ENCODE measurements at regions not wholly inside any gene's neighbourhood (a gene's known extent, or its start where the extent isn't known, plus 50 kb on each side); places are given as distances from the start of the nearest gene placed in this dataset.
A peak's percentile ranks its signal among the peaks of the same experiment; 100 is the strongest.

GRCh38 chr1:101086783-101087182, 61.2 kb upstream of the DPH5 start:
- DNase-seq (ENCODE audit: low spot score) = peak; percentile 76

- peak; percentile 66 for DNase-seq (ENCODE audit: low spot score)
Observed at GRCh38 chr1:101081496-101082488, 56.2 kb upstream of the DPH5 start.

GRCh38 chr1:101080859-101081258, 55.3 kb upstream of the DPH5 start:
- no peak for DNase-seq (ENCODE audit: low spot score)

GRCh38 chr1:101079341-101079740, 53.8 kb upstream of the DPH5 start:
- DNase-seq (ENCODE audit: low spot score) = no peak

- DNase-seq (ENCODE audit: low spot score) = no peak
Observed at GRCh38 chr1:101077849-101078248, 52.3 kb upstream of the DPH5 start.

DNA sequence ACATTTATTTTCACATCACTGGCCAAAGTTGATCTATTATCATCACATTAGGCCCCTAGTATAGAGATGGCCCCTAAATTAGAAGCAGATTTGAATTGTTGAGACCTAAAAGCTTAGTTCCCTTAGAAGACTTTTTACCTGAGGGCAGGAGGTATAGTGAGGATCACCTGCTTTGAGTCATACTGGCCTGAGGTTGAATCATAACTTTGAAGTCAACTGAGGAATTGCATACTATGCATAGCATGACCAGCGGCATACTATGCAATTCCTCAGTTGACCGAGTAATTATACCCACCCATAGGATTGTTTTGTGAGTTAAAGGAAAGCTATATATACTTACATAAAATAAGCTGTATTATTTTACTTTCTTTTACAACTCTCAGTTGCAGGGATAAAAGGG, 50.3 kb upstream of the DPH5 start:
- DNase-seq (ENCODE audit: low spot score) = no peak
